HL-60 (cell line): ENCODE measurements at regions not wholly inside any gene's neighbourhood (a gene's known extent, or its start where the extent isn't known, plus 50 kb on each side); places are given as distances from the start of the nearest gene placed in this dataset.

Experiments
- POLR2AphosphoS5 ChIP-seq: IDR thresholded peaks from 2 replicates; pipeline ENCODE4 v1.6.1; 2012; ENCODE audit warnings: low read depth
- TF ChIP-seq, protein P1 (sequence below): IDR thresholded peaks from one replicate; pipeline ENCODE4 v1.5.1; 2011; ENCODE audit warnings: low read length, control low read depth, inconsistent platforms; ENCODE audit not compliant: insufficient read depth

DNA sequence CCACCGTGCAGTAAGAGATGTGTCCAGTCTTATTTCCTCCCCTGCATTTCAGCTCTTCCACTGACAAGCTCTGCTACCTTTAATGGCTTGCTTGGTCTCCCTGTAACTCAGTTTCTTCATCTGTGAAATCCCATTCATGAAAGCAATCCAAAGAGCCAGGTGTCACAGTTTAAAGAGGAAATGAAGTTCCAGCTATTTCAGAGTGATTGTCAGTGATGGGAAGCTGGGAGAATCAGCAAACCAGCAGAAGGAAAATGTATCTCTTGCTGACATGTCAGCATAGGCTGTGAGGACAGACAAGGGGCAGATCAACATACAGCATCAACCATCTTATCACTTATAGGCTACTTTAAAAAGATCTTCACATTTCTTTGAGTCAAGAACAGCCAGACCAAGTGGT is 445.3 kb downstream of the ADRA2A start:
- TF ChIP-seq POLR2AphosphoS5, result no peak
- TF ChIP-seq, protein P1, sequence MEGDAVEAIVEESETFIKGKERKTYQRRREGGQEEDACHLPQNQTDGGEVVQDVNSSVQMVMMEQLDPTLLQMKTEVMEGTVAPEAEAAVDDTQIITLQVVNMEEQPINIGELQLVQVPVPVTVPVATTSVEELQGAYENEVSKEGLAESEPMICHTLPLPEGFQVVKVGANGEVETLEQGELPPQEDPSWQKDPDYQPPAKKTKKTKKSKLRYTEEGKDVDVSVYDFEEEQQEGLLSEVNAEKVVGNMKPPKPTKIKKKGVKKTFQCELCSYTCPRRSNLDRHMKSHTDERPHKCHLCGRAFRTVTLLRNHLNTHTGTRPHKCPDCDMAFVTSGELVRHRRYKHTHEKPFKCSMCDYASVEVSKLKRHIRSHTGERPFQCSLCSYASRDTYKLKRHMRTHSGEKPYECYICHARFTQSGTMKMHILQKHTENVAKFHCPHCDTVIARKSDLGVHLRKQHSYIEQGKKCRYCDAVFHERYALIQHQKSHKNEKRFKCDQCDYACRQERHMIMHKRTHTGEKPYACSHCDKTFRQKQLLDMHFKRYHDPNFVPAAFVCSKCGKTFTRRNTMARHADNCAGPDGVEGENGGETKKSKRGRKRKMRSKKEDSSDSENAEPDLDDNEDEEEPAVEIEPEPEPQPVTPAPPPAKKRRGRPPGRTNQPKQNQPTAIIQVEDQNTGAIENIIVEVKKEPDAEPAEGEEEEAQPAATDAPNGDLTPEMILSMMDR, result no peak
